ENCODE measurements at regions not wholly inside any gene's neighbourhood (a gene's known extent, or its start where the extent isn't known, plus 50 kb on each side); places are given as distances from the start of the nearest gene placed in this dataset.

DNA sequence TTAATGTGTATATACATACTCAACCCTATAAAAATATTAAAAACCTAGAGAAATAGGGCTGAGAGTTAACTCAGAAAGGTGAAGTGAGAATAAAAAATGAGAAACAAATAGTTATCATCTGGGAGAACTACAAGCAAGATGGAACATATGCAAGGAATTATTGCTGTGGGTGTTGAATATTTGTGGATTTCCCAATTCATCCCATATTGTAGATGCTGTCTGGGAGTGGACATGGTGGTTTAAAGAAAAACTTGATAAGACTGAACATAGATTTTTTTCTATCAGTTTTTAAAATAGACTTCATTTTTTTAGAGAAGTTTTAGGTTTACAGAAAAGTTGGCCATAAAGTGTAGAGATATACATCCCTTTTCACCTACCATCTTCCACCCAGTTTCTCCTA is 263.5 kb downstream of the SPATA31D1 start:
- H3K4me3 ChIP-seq (ENCODE audit: low read depth, low read length): no peak overlapping the region
- DNase-seq (ENCODE audit: low read depth, low spot score): no peak
- ChIA-PET CTCF (no interaction called here), POLR2A (no interaction called here)
- TF ChIP-seq, protein P1, sequence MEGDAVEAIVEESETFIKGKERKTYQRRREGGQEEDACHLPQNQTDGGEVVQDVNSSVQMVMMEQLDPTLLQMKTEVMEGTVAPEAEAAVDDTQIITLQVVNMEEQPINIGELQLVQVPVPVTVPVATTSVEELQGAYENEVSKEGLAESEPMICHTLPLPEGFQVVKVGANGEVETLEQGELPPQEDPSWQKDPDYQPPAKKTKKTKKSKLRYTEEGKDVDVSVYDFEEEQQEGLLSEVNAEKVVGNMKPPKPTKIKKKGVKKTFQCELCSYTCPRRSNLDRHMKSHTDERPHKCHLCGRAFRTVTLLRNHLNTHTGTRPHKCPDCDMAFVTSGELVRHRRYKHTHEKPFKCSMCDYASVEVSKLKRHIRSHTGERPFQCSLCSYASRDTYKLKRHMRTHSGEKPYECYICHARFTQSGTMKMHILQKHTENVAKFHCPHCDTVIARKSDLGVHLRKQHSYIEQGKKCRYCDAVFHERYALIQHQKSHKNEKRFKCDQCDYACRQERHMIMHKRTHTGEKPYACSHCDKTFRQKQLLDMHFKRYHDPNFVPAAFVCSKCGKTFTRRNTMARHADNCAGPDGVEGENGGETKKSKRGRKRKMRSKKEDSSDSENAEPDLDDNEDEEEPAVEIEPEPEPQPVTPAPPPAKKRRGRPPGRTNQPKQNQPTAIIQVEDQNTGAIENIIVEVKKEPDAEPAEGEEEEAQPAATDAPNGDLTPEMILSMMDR (IDR thresholded peaks at IDR 0.05; ENCODE audit: insufficient read depth, low read length, missing control alignments): no peak

DNA sequence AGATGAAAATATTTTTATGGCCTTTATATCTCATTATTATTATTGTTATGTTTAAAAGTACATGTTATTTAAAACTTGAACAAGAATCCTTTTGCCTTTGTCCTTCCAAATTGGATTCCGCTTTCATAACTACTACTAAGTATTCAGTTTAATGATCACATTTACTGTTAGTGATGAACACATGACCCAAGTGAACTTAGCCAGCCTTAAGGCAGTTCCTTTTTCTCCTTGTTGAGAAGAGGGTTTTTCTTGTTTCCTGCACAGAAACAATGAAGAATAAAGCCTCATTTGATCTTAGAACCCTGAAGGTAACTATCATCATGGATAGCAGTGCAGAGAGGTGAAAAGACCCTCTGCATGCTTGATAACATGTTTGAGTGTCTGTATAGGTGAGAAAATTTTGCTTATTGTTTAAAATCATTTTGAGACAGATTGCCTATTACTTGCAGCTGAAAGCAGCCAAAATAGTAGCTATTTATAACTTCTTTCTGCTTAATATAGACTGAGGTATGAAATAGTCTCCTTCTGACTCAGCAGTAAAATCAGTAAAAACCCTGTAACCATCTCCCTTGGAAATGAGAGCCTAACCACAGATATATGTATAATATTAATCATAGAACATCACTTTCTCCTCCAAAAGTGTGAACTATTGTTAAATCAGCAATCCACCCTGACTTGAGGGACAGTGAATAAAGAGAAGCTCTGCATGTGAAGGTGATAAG is 266.2 kb downstream of the SPATA31D1 start:
- ChIA-PET CTCF (no interaction called here), POLR2A (interaction anchor here (0.6 kb wide), 1 partner anchor 12 kb away, joined by 4 read pairs; no protein-coding TSS in a partner anchor)
- no peak overlapping the region for H3K4me3 ChIP-seq (ENCODE audit: low read depth, low read length)
- TF ChIP-seq, protein P1 (IDR thresholded peaks at IDR 0.05; ENCODE audit: insufficient read depth, low read length, missing control alignments): no peak
- DNase-seq (ENCODE audit: low read depth, low spot score): peak; percentile 12

DNA sequence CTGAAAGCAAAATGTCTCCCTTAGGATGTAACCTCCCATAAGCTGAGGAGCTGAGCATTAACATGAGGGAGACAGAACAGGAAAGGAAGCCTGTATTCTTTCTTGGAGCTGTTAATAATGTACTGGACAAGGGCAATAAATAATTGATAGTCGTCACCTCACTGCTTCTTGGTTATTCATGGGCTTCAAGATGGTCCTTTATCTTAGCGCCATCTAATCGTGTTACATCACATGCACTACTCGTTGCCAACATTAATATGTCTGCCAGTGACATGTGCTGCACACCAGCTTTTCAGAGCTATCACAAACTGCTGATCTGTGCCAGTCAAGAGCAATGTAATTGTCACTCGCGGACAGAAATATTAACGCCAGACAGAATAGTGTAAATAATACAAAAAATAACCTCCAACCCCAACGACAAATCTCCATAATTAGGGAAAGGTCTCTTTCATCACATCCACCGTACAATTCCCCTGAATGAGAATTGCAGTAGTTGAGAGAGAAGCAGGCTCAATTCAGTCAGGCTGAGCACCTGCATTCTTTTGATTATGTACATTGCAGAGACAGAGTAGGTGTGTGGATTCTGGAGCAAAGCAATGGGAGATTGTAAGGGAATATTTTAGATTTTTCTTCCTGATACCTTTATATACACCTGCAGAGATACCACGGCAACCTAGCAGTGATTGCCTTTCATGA is 267.1 kb downstream of the SPATA31D1 start:
- POLR2A ChIA-PET: interaction anchor here (0.6 kb wide), 1 partner anchor 13 kb away, joined by 4 read pairs; no protein-coding TSS in a partner anchor
- TF ChIP-seq, protein P1 (IDR thresholded peaks at IDR 0.05; ENCODE audit: insufficient read depth, low read length, missing control alignments): no peak
- CTCF ChIA-PET: no interaction called here
- no peak overlapping the region for H3K4me3 ChIP-seq (ENCODE audit: low read depth, low read length)
- DNase-seq (ENCODE audit: low read depth, low spot score): no peak

DNA sequence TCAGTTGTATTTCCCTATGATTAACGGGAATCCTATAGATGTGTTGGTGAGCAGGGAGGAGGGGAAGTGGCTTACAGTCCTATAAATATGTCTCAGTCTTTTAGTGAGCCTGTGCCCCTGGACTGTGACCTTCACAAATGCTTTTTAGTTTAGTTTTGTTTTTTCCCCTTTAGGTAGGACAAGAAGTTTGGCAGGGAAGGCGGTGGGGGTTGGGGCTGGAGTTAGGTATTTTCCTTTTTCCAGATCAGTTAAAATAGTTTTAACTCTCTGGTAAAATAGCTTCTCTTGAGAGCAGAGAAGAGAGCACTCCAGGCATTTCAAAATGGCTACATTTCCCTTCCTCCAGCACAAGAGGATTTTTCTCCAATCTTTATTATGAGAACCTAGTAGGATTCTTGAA is 272.1 kb downstream of the SPATA31D1 start:
- CTCF ChIA-PET: no interaction called here
- POLR2A ChIA-PET: no interaction called here

DNA sequence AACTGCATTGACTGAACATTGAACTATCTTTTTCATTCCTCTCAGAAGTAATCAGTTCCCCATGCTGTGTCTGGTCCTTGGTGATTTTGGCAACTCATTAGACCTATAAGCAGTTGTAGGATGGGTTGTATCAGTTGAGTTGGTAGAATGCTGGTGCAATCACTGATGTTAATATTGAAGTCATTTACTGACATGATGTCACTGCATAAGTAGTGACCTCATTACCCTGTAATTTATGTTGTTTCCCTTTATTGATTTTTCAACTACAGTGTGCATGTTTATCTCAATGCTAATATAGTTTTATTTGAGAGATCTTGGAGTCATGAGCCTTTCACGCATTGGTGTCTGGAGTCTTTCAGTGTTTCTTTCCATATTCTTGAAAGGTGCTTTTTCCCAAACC is 275.0 kb downstream of the SPATA31D1 start:
- ChIA-PET CTCF (no interaction called here), POLR2A (no interaction called here)
- no peak overlapping the region for H3K4me3 ChIP-seq (ENCODE audit: low read depth, low read length)
- DNase-seq (ENCODE audit: low read depth, low spot score): no peak
- TF ChIP-seq, protein P1 (IDR thresholded peaks at IDR 0.05; ENCODE audit: insufficient read depth, low read length, missing control alignments): no peak

More for the DNA sequence above, 272.1 kb downstream of the SPATA31D1 start:
- TF ChIP-seq, protein P1 (IDR thresholded peaks at IDR 0.05; ENCODE audit: insufficient read depth, low read length, missing control alignments): no peak
- H3K4me3 ChIP-seq (ENCODE audit: low read depth, low read length): no peak overlapping the region
- DNase-seq (ENCODE audit: low read depth, low spot score): no peak

DNA sequence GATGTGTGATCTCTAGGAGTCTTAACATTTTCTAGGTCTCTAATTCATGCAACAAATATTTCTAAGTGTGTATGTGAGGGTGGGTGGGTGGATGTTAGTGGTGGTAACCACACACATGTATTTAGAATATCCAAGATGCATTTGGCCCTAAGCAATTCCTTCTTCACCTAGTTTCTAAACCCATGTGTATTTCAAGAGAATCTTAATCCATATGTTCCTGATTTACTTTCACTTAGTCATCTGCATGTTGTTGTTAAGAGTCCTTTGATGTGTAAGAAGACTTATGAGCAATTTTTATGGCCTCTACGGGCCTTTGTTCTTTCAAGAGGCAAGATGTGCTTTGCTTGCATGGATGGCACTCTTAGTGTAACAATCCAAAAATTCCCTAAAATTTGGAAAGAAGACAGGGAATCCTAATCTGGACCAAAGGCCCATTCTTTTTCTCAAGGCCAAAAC is 282.6 kb downstream of the SPATA31D1 start:
- POLR2A ChIA-PET: no interaction called here
- peak; percentile 65 for DNase-seq (ENCODE audit: low read depth, low spot score)
- CTCF ChIA-PET: interaction anchor here (0.9 kb wide), 1 partner anchor 423 kb away, joined by 4 read pairs; no protein-coding TSS in a partner anchor
- no peak overlapping the region for H3K4me3 ChIP-seq (ENCODE audit: low read depth, low read length)
- TF ChIP-seq, protein P1 (IDR thresholded peaks at IDR 0.05; ENCODE audit: insufficient read depth, low read length, missing control alignments): no peak
